CD4-positive, alpha-beta T cell (primary cell): ENCODE measurements at regions not wholly inside any gene's neighbourhood (a gene's known extent, or its start where the extent isn't known, plus 50 kb on each side); places are given as distances from the start of the nearest gene placed in this dataset.

Source experiments
- ATAC-seq: fragments of 200-7000 bp; cut with Tn5 transposase; one replicate; pipeline ENCODE4 v1.10.0; 2022; ENCODE audit warnings: mild to moderate bottlenecking; ENCODE audit not compliant: poor library complexity
- CTCF ChIA-PET: fragments of 350-600 bp; sonication (Branson Sonifier 250); formaldehyde crosslinking; loops from one replicate; lab custom pipeline; 2021; ENCODE audit warnings: antibody characterized with exemption, inconsistent platforms; lab: Charles Lee
- POLR2A ChIA-PET: fragments of 350-600 bp; sonication (Branson Sonifier 250); formaldehyde crosslinking; loops from one replicate; lab custom pipeline; 2021; ENCODE audit warnings: antibody characterized with exemption, inconsistent platforms; lab: Charles Lee
- DNase-seq, 14 experiments: peaks; one replicate each; pipeline ENCODE4 v3.0.0-alpha.2; 2013 to 2020; ENCODE audit warnings: mixed read lengths in 2 of 14
- H3K27ac ChIP-seq, 2 donors: one replicate each; pipeline versions ENCODE4 v1.5.1 to v1.7.0; 2013; ENCODE audit warnings: low read length in 2 of 2, low read depth in 1 of 2, mild to moderate bottlenecking in 1 of 2
- H3K27me3 ChIP-seq, 2 experiments: 1 replicate in 1 of 2; 2 replicates in 1 of 2; pipeline versions ENCODE4 v1.6.1 to v1.7.0; 2013; ENCODE audit warnings: low read length in 2 of 2, control low read depth in 1 of 2, mild to moderate bottlenecking in 1 of 2, moderate library complexity in 1 of 2; ENCODE audit not compliant: insufficient read depth in 2 of 2, control insufficient read depth in 1 of 2
- H3K36me3 ChIP-seq: one replicate; pipeline ENCODE4 v1.6.1; 2013; ENCODE audit warnings: low read length, control low read depth; ENCODE audit not compliant: insufficient read depth
- H3K4me1 ChIP-seq: one replicate; pipeline ENCODE4 v1.6.1; 2013; ENCODE audit warnings: low read length, control low read depth; ENCODE audit not compliant: insufficient read depth
- H3K4me3 ChIP-seq: one replicate; pipeline ENCODE4 v1.5.1; 2013; ENCODE audit warnings: mild to moderate bottlenecking, low read length, moderate library complexity
- H3K9me3 ChIP-seq, 2 experiments: 1 replicate in 1 of 2; 2 replicates in 1 of 2; pipeline versions ENCODE4 v1.6.1 to v1.7.0; 2013; ENCODE audit warnings: low read length in 2 of 2, mild to moderate bottlenecking in 2 of 2, control low read depth in 1 of 2, moderate library complexity in 1 of 2; ENCODE audit not compliant: control insufficient read depth in 1 of 2, insufficient read depth in 1 of 2
- H3K27ac Mint-ChIP-seq: one replicate; pipeline ENCODE4 v1.8.0; 2020; ENCODE audit warnings: mixed read lengths
- H3K27me3 Mint-ChIP-seq: one replicate; pipeline ENCODE4 v1.8.0; 2021; ENCODE audit warnings: mixed read lengths
- H3K36me3 Mint-ChIP-seq: one replicate; pipeline ENCODE4 v1.8.0; 2021; ENCODE audit warnings: low read depth, mixed read lengths
- H3K4me1 Mint-ChIP-seq: one replicate; pipeline ENCODE4 v1.8.0; 2021; ENCODE audit warnings: low read depth, mixed read lengths
- H3K4me3 Mint-ChIP-seq: one replicate; pipeline ENCODE4 v1.8.0; 2020; ENCODE audit warnings: mild to moderate bottlenecking, mixed read lengths
- H3K9me3 Mint-ChIP-seq: one replicate; pipeline ENCODE4 v1.8.0; 2020; ENCODE audit warnings: mixed read lengths
- intact Hi-C, 2 experiments: fragments of 100-400 bp; cut with DNase I in 1 of 2; cut with micrococcal nuclease in 1 of 2; formaldehyde crosslinking; loops; one replicate each; pipeline versions ENCODE4 v1.15.1 to v1.9.0; 2023 to 2025; cut with DNase I, micrococcal nuclease
- TF ChIP-seq, protein P1 (sequence below): fragments of 200-600 bp; IDR thresholded peaks from one replicate; pipeline ENCODE4 v1.8.0; 2022; ENCODE audit warnings: antibody characterized with exemption, mild to moderate bottlenecking

DNA sequence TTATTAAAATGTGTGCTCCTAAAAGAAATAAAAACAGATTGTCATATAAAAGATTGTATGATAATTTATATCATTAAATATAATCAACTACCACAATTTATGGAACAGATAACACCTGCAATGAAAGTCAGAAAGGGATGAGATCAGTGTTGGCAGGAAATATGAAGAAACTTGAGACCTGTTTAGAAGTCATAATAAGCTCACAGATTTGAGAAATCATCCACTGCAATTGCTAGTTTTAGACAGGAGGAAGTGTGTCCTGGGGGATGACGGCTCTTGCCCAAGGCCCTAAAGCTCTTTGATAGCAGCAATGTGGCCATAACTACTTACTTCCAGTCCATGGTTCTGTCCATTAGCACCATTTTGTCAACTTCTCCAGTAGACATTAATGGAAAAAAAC, 122.8 kb upstream of the SOX5 start:
- H3K27me3 Mint-ChIP-seq: no peaks in the 10 kb centered on the region
- Histone ChIP-seq H3K4me3 (no peak overlapping the region), H3K27ac (no peak overlapping the region), H3K9me3 (no peaks in the 10 kb centered on the region), H3K4me1 (no peaks in the 10 kb centered on the region), H3K36me3 (no peaks in the 10 kb centered on the region), H3K27me3 (no peaks in the 10 kb centered on the region)
- TF ChIP-seq, protein P1, sequence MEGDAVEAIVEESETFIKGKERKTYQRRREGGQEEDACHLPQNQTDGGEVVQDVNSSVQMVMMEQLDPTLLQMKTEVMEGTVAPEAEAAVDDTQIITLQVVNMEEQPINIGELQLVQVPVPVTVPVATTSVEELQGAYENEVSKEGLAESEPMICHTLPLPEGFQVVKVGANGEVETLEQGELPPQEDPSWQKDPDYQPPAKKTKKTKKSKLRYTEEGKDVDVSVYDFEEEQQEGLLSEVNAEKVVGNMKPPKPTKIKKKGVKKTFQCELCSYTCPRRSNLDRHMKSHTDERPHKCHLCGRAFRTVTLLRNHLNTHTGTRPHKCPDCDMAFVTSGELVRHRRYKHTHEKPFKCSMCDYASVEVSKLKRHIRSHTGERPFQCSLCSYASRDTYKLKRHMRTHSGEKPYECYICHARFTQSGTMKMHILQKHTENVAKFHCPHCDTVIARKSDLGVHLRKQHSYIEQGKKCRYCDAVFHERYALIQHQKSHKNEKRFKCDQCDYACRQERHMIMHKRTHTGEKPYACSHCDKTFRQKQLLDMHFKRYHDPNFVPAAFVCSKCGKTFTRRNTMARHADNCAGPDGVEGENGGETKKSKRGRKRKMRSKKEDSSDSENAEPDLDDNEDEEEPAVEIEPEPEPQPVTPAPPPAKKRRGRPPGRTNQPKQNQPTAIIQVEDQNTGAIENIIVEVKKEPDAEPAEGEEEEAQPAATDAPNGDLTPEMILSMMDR: no peak
- no peaks in the 10 kb centered on the region for H3K9me3 Mint-ChIP-seq
- ATAC-seq (no peak), DNase-seq (no peak)
- no peak overlapping the region for H3K4me3 Mint-ChIP-seq
- ChIA-PET CTCF (no interaction called here), POLR2A (no interaction called here)
- H3K4me1 Mint-ChIP-seq: no peaks in the 10 kb centered on the region
- H3K36me3 Mint-ChIP-seq: no peaks in the 10 kb centered on the region
- intact Hi-C loops: no loop called here
- no peak overlapping the region for H3K27ac Mint-ChIP-seq

DNA sequence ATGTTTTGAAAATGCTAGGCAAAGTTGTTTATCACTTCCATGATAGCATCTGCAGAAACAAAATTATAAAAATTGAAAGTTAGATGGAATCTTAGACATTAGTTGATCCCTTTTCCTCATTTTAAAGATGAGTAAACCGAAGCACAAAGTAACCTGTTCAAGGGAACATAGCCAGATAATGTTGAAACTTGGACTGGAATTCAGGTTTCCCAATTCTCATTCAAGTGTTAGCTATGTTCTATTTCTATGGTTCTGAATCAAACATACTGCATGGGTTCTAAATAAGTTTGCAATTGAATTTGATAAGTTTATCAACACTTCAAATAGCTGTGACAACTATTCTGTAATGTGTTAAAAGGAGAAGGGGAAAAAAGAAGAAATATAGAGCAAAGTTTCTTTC, 122.4 kb upstream of the SOX5 start:
- no peak for ATAC-seq
- intact Hi-C loops: no loop called here

DNA sequence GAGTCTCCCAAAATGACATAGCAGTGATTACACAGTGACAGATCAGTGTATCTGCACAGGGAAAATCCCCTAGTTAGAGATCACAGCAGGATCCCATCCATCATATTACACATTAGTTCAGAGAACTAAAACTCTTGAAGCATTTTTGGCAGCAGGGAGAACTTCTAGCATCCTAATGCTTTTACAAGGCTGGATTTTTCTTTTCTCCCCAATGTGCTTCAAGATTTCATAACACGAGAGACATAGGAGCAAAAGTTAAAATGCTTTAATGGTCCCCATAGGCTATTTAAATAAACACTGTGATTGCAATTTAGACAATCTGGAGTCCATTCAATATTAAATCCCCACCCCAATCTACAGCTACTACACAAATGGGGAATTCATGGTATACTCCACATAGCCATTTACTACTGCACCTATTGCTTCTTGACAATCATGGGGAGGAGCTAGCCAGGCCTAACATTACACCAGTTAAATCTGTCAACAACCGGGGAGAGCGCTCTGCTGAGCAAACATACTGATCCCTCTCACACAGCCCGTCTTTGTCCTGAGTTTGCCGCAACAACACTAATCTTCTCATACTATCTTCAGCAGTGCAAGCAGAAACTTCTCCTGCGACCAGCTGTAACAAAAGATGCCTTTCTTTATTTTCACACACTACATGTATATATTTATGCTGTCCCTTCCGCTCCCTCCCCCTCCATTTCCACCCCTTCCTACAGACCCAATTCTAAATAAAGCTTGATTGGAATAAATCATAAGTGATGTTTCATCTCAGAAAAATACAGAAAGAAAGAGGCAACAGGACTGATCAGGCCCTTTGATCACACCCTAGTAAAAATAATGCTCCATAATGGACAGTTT, 120.3 kb upstream of the SOX5 start:
- DNase-seq (no peak), ATAC-seq (no peak)
- intact Hi-C loops: no loop called here
- no peaks in the 10 kb centered on the region for H3K4me1 Mint-ChIP-seq
- no peak overlapping the region for H3K27ac Mint-ChIP-seq
- no peaks in the 10 kb centered on the region for H3K4me1 ChIP-seq
- H3K27me3 Mint-ChIP-seq: no peaks in the 10 kb centered on the region
- no peak overlapping the region for H3K27ac ChIP-seq
- no peaks in the 10 kb centered on the region for H3K36me3 ChIP-seq
- ChIA-PET CTCF (no interaction called here), POLR2A (no interaction called here)
- no peak overlapping the region for H3K4me3 ChIP-seq
- TF ChIP-seq, protein P1: no peak
- no peaks in the 10 kb centered on the region for H3K9me3 ChIP-seq
- no peak overlapping the region for H3K4me3 Mint-ChIP-seq
- no peaks in the 10 kb centered on the region for H3K36me3 Mint-ChIP-seq
- no peaks in the 10 kb centered on the region for H3K9me3 Mint-ChIP-seq
- H3K27me3 ChIP-seq: no peaks in the 10 kb centered on the region

More for the DNA sequence above, 122.4 kb upstream of the SOX5 start:
- H3K27me3 ChIP-seq: no peaks in the 10 kb centered on the region
- H3K4me3 ChIP-seq: no peak overlapping the region
- Mint-ChIP-seq H3K4me3 (no peak overlapping the region), H3K27ac (no peak overlapping the region), H3K9me3 (no peaks in the 10 kb centered on the region), H3K27me3 (no peaks in the 10 kb centered on the region), H3K4me1 (no peaks in the 10 kb centered on the region), H3K36me3 (no peaks in the 10 kb centered on the region)
- TF ChIP-seq, protein P1: no peak
- no peak overlapping the region for H3K27ac ChIP-seq
- ChIA-PET POLR2A (no interaction called here), CTCF (no interaction called here)
- no peaks in the 10 kb centered on the region for H3K4me1 ChIP-seq
- H3K36me3 ChIP-seq: no peaks in the 10 kb centered on the region
- no peaks in the 10 kb centered on the region for H3K9me3 ChIP-seq
- DNase-seq: no peak
